HEK293 (cell line): ENCODE measurements at regions not wholly inside any gene's neighbourhood (a gene's known extent, or its start where the extent isn't known, plus 50 kb on each side); places are given as distances from the start of the nearest gene placed in this dataset.

ENCODE experiments used
- CTCF ChIA-PET: fragments of 350-600 bp; formaldehyde crosslinking; extraction: SDS; loops from one replicate; lab custom pipeline; 2021; ENCODE audit warnings: antibody characterized with exemption; lab: Yijun Ruan, JAX
- POLR2A ChIA-PET: fragments of 300-600 bp; formaldehyde crosslinking; extraction: SDS; loops from one replicate; lab custom pipeline; 2020; ENCODE audit warnings: antibody characterized with exemption, inconsistent platforms; lab: Yijun Ruan, JAX
- H3K27ac ChIP-seq: fragments of 200-500 bp; sonication (Bioruptor generic); 2 replicates; pipeline ENCODE4 v1.5.1; 2014; ENCODE audit warnings: low read depth, low read length, control low read depth, inconsistent platforms; ENCODE audit errors: extremely low read depth
- H3K36me3 ChIP-seq, 2 experiments: fragments of 200-500 bp in 1 of 2; sonication (Bioruptor generic) in 1 of 2; 1 replicate in 1 of 2; 2 replicates in 1 of 2; pipeline ENCODE4 v1.5.1; 2014 to 2017; ENCODE audit warnings: inconsistent platforms in 2 of 2, low read length in 2 of 2; ENCODE audit not compliant: control insufficient read depth in 2 of 2, insufficient read depth in 1 of 2
- H3K4me1 ChIP-seq: fragments of 200-500 bp; sonication (Bioruptor generic); 2 replicates; pipeline ENCODE4 v1.5.1; 2014; ENCODE audit warnings: mild to moderate bottlenecking, low read length, inconsistent platforms; ENCODE audit not compliant: control insufficient read depth, insufficient read depth
- H3K4me3 ChIP-seq: 2 replicates; pipeline ENCODE4 v1.5.1; 2011; ENCODE audit warnings: low read depth, mild to moderate bottlenecking, control low read depth, low read length, moderate library complexity
- H3K9me3 ChIP-seq: fragments of 200-500 bp; sonication (Bioruptor generic); 2 replicates; pipeline ENCODE4 v1.5.1; 2014; ENCODE audit warnings: low read depth, low read length, inconsistent platforms; ENCODE audit not compliant: control insufficient read depth, insufficient read depth
- ATF2 ChIP-seq: fragments of 450-650 bp; formaldehyde crosslinking; IDR thresholded peaks from 2 replicates; pipeline ENCODE4 v1.5.1; 2016; ENCODE audit warnings: missing biosample characterization, missing genetic modification characterization, low read depth
- BCL11A ChIP-seq: fragments of 450-650 bp; formaldehyde crosslinking; IDR thresholded peaks from 2 replicates; pipeline ENCODE4 v1.5.1; 2016; ENCODE audit warnings: low read depth, missing biosample characterization, missing genetic modification characterization
- ELK4 ChIP-seq: IDR thresholded peaks from 2 replicates; pipeline ENCODE4 v1.6.1; 2011; ENCODE audit warnings: mild to moderate bottlenecking, low read depth, low read length, borderline replicate concordance
- MYNN ChIP-seq: fragments of 450-650 bp; formaldehyde crosslinking; IDR thresholded peaks from 2 replicates; pipeline ENCODE4 v1.5.1; 2016; ENCODE audit warnings: missing biosample characterization, missing genetic modification characterization, borderline replicate concordance
- SCRT1 ChIP-seq: fragments of 450-650 bp; formaldehyde crosslinking; IDR thresholded peaks from 2 replicates; pipeline ENCODE4 v1.5.1; 2016; ENCODE audit warnings: missing biosample characterization, missing genetic modification characterization, borderline replicate concordance
- ZNF146 ChIP-seq: fragments of 450-650 bp; formaldehyde crosslinking; IDR thresholded peaks from 2 replicates; pipeline ENCODE4 v1.5.1; 2016; ENCODE audit warnings: missing biosample characterization, missing genetic modification characterization
- ZNF155 ChIP-seq: fragments of 450-650 bp; formaldehyde crosslinking; IDR thresholded peaks from 2 replicates; pipeline ENCODE4 v1.5.1; 2016; ENCODE audit warnings: missing biosample characterization, missing genetic modification characterization
- ZNF2 ChIP-seq: fragments of 450-650 bp; formaldehyde crosslinking; IDR thresholded peaks from 2 replicates; pipeline ENCODE4 v1.5.1; 2016; ENCODE audit warnings: missing biosample characterization, missing genetic modification characterization
- ZNF202 ChIP-seq: fragments of 450-650 bp; formaldehyde crosslinking; IDR thresholded peaks from 2 replicates; pipeline ENCODE4 v1.5.1; 2016; ENCODE audit warnings: missing biosample characterization, missing genetic modification characterization, borderline replicate concordance
- ZNF221 ChIP-seq: fragments of 450-650 bp; formaldehyde crosslinking; IDR thresholded peaks from 2 replicates; pipeline ENCODE4 v1.5.1; 2017; ENCODE audit warnings: missing biosample characterization, missing genetic modification characterization, borderline replicate concordance
- ZNF24 ChIP-seq: fragments of 450-650 bp; formaldehyde crosslinking; IDR thresholded peaks from 2 replicates; pipeline ENCODE4 v1.5.1; 2016; ENCODE audit warnings: missing biosample characterization, missing genetic modification characterization
- ZNF280D ChIP-seq: fragments of 450-650 bp; formaldehyde crosslinking; IDR thresholded peaks from 2 replicates; pipeline ENCODE4 v1.5.1; 2016; ENCODE audit warnings: missing biosample characterization, missing genetic modification characterization
- ZNF350 ChIP-seq: fragments of 450-650 bp; formaldehyde crosslinking; IDR thresholded peaks from 2 replicates; pipeline ENCODE4 v1.5.0; 2017; ENCODE audit warnings: missing biosample characterization, mild to moderate bottlenecking, missing genetic modification characterization
- ZNF398 ChIP-seq: fragments of 450-650 bp; formaldehyde crosslinking; IDR thresholded peaks from 2 replicates; pipeline ENCODE4 v1.5.1; 2017; ENCODE audit warnings: missing biosample characterization, missing genetic modification characterization
- ZNF473 ChIP-seq: fragments of 450-650 bp; formaldehyde crosslinking; IDR thresholded peaks from 2 replicates; pipeline ENCODE4 v1.5.1; 2017; ENCODE audit warnings: missing biosample characterization, missing genetic modification characterization
- ZNF488 ChIP-seq: fragments of 450-650 bp; formaldehyde crosslinking; IDR thresholded peaks from 2 replicates; pipeline ENCODE4 v1.5.1; 2016; ENCODE audit warnings: missing biosample characterization, missing genetic modification characterization
- ZNF514 ChIP-seq: fragments of 450-650 bp; formaldehyde crosslinking; IDR thresholded peaks from 2 replicates; pipeline ENCODE4 v1.5.1; 2016; ENCODE audit warnings: missing biosample characterization, missing genetic modification characterization
- ZNF610 ChIP-seq: fragments of 450-650 bp; formaldehyde crosslinking; IDR thresholded peaks from 2 replicates; pipeline ENCODE4 v1.5.1; 2016; ENCODE audit warnings: missing biosample characterization, missing genetic modification characterization, borderline replicate concordance
- ZNF785 ChIP-seq: fragments of 450-650 bp; formaldehyde crosslinking; IDR thresholded peaks from 2 replicates; pipeline ENCODE4 v1.5.1; 2016; ENCODE audit warnings: missing biosample characterization, missing genetic modification characterization
- ZNF830 ChIP-seq: fragments of 450-650 bp; IDR thresholded peaks from 2 replicates; pipeline ENCODE4 v1.5.0; 2018; ENCODE audit warnings: missing biosample characterization, missing genetic modification characterization, low read depth, mild to moderate bottlenecking, moderate library complexity

GRCh38 chr3:117793622-117794265 is 1084.2 kb downstream of the TUSC7 start:
- H3K27ac ChIP-seq = no peak overlapping the region
- no peaks in the 10 kb centered on the region for H3K36me3 ChIP-seq
- no peaks in the 10 kb centered on the region for H3K4me1 ChIP-seq
- ChIA-PET POLR2A (no interaction called here), CTCF (no interaction called here)
- H3K9me3 ChIP-seq = no peaks in the 10 kb centered on the region
- no peak overlapping the region for H3K4me3 ChIP-seq
- no peak for TF ChIP-seq ZNF202 (tag by site-specific recombination)
- no peak for TF ChIP-seq ATF2 (tag by site-specific recombination)
- TF ChIP-seq ELK4 = no peak

- ChIA-PET CTCF (no interaction called here), POLR2A (no interaction called here)
- Histone ChIP-seq H3K36me3 (no peaks in the 10 kb centered on the region), H3K9me3 (no peaks in the 10 kb centered on the region), H3K27ac (no peak overlapping the region), H3K4me1 (no peaks in the 10 kb centered on the region), H3K4me3 (no peak overlapping the region)
- TF ChIP-seq ZNF280D (tag by site-specific recombination) (no peak), ZNF155 (tag by site-specific recombination) (no peak), SCRT1 (tag by site-specific recombination) (no peak), ZNF830 (tag by site-specific recombination) (no peak), ZNF785 (tag by site-specific recombination) (no peak), ZNF350 (tag by site-specific recombination) (no peak), ZNF488 (tag by site-specific recombination) (no peak), BCL11A (tag by site-specific recombination) (no peak), ZNF2 (tag by site-specific recombination) (no peak), ZNF610 (tag by site-specific recombination) (no peak), ZNF473 (no peak), ZNF398 (no peak), MYNN (no peak), ZNF514 (tag by site-specific recombination) (no peak), ZNF24 (tag by site-specific recombination) (no peak), ZNF221 (tag by site-specific recombination) (no peak), ZNF146 (no peak)
Measured at GRCh38 chr3:117798221-117798620, 1088.6 kb downstream of the TUSC7 start.
